ENCODE measurements at regions not wholly inside any gene's neighbourhood (a gene's known extent, or its start where the extent isn't known, plus 50 kb on each side); places are given as distances from the start of the nearest gene placed in this dataset.

GRCh38 chr1:38360807-38361206, 314.2 kb upstream of the POU3F1 start:
- TF ChIP-seq CTCF (IDR thresholded peaks at IDR 0.05; ENCODE audit: insufficient read depth, low read length) (no peak), SPI1 (IDR thresholded peaks at IDR 0.05; ENCODE audit: borderline replicate concordance, low read depth) (no peak)
- no peak for DNase-seq (ENCODE audit: low read depth in 1 of 2, low spot score in 1 of 2)

GRCh38 chr1:38353956-38354355, 307.4 kb upstream of the POU3F1 start:
- Histone ChIP-seq H3K27me3 (ENCODE audit: insufficient read depth, poor library complexity, severe bottlenecking) (no peaks in the 10 kb centered on the region), H3K4me3 (replicated peaks; ENCODE audit: insufficient read depth, low read length) (no peak overlapping the region), H3K27ac (replicated peaks) (no peak overlapping the region)
- DNase-seq (ENCODE audit: low read depth in 1 of 2, low spot score in 1 of 2): no peak
- TF ChIP-seq SPI1 (IDR thresholded peaks at IDR 0.05; ENCODE audit: borderline replicate concordance, low read depth) (no peak), REST (IDR thresholded peaks at IDR 0.05; ENCODE audit: insufficient replicate concordance, low read depth) (no peak), CTCF (IDR thresholded peaks at IDR 0.05; ENCODE audit: insufficient read depth, low read length) (no peak), POLR2AphosphoS5 (IDR thresholded peaks at IDR 0.05; ENCODE audit: low read depth) (no peak), GABPA (IDR thresholded peaks at IDR 0.05; ENCODE audit: low read depth) (no peak)

More at GRCh38 chr1:38360807-38361206, 314.2 kb upstream of the POU3F1 start:
- no peak overlapping the region for H3K4me3 ChIP-seq (replicated peaks; ENCODE audit: insufficient read depth, low read length)
- no peak overlapping the region for H3K27ac ChIP-seq (replicated peaks)
- H3K27me3 ChIP-seq (ENCODE audit: insufficient read depth, poor library complexity, severe bottlenecking): no peaks in the 10 kb centered on the region

- TF ChIP-seq REST (IDR thresholded peaks at IDR 0.05; ENCODE audit: insufficient replicate concordance, low read depth) (no peak), POLR2AphosphoS5 (IDR thresholded peaks at IDR 0.05; ENCODE audit: low read depth) (no peak), GABPA (IDR thresholded peaks at IDR 0.05; ENCODE audit: low read depth) (no peak), CTCF (IDR thresholded peaks at IDR 0.05; ENCODE audit: insufficient read depth, low read length) (no peak), SPI1 (IDR thresholded peaks at IDR 0.05; ENCODE audit: borderline replicate concordance, low read depth) (no peak)
- no peak for DNase-seq (ENCODE audit: low read depth in 1 of 2, low spot score in 1 of 2)
Observed at GRCh38 chr1:38352869-38353268, 306.3 kb upstream of the POU3F1 start.

GRCh38 chr1:38347446-38348175, 301.0 kb upstream of the POU3F1 start:
- TF ChIP-seq GABPA (IDR thresholded peaks at IDR 0.05; ENCODE audit: low read depth): no peak
- Histone ChIP-seq H3K27me3 (ENCODE audit: insufficient read depth, poor library complexity, severe bottlenecking) (peaks cover 2% of the 10 kb centered on the region), H3K4me3 (replicated peaks; ENCODE audit: insufficient read depth, low read length) (no peak overlapping the region), H3K27ac (replicated peaks) (no peak overlapping the region)
- DNase-seq (ENCODE audit: low read depth in 1 of 2, low spot score in 1 of 2): no peak

More at GRCh38 chr1:38352869-38353268, 306.3 kb upstream of the POU3F1 start:
- no peak overlapping the region for H3K4me3 ChIP-seq (replicated peaks; ENCODE audit: insufficient read depth, low read length)
- H3K27ac ChIP-seq (replicated peaks): no peak overlapping the region
- peaks cover 2% of the 10 kb centered on the region for H3K27me3 ChIP-seq (ENCODE audit: insufficient read depth, poor library complexity, severe bottlenecking)

All from HL-60 (cell line).